ENCODE measurements at regions not wholly inside any gene's neighbourhood (a gene's known extent, or its start where the extent isn't known, plus 50 kb on each side); places are given as distances from the start of the nearest gene placed in this dataset.

- in situ Hi-C loops (cut with MboI) (no loop called here), intact Hi-C loops (cut with micrococcal nuclease) (no loop called here)
- Histone ChIP-seq H3K4me1 (replicated peaks in 1 of 2; ENCODE audit: control insufficient read depth in 2 of 2, insufficient read depth in 2 of 2, low read length in 2 of 2) (no peaks in the 10 kb centered on the region), H3K27me3 (ENCODE audit: control insufficient read depth in 2 of 2, insufficient read depth in 2 of 2, low read length in 2 of 2) (peaks cover 27 to 55% of the 10 kb centered on the region in 2 experiments), H3K79me2 (ENCODE audit: control insufficient read depth, insufficient read depth, low read length) (no peaks in the 10 kb centered on the region), H3K4me3 (no peak overlapping the region), H3K4me2 (ENCODE audit: insufficient read depth, low read length) (no peak overlapping the region), H4K20me1 (replicated peaks; ENCODE audit: control insufficient read depth, insufficient read depth, low read length) (no peaks in the 10 kb centered on the region; the same call in 1 of the 2 replicates), H3K9me3 (replicated peaks; ENCODE audit: control insufficient read depth, insufficient read depth, low read depth, low read length) (no peaks in the 10 kb centered on the region), H2AFZ (ENCODE audit: low read depth, low read length) (no peak overlapping the region), H3K9me1 (ENCODE audit: control insufficient read depth, insufficient read depth, low read length) (no peaks in the 10 kb centered on the region), H3K9ac (ENCODE audit: insufficient read depth in 1 of 2, low read depth in 2 of 2, low read length in 2 of 2) (no peak overlapping the region), H3K27ac (ENCODE audit: extremely low read depth, low read depth, low read length) (no peak overlapping the region), H3K36me3 (ENCODE audit: control insufficient read depth, insufficient read depth, low read length) (no peaks in the 10 kb centered on the region)
- ChIA-PET CTCF (ENCODE audit: low intra/inter-chr PET ratio) (no interaction called here), POLR2A (no interaction called here)
- ATAC-seq (no peak), DNase-seq (ENCODE audit: extremely low read depth in 1 of 4, low spot score in 3 of 4) (no peak), FAIRE-seq (no peak)
- 5% methylated on average over 11 of the region's 11 CpGs for WGBS (ENCODE audit: insufficient coverage, low coverage, missing lambda C conversion rate)
- no TSS peak for BruUV-seq (replicated peaks)
- TF ChIP-seq ZFPM2 (CRISPR knock-in tag; IDR thresholded peaks at IDR 0.05) (no peak), ZNF696 (CRISPR knock-in tag; conservative IDR thresholded peaks at IDR 0.05) (no peak), JUND (IDR thresholded peaks at IDR 0.05; ENCODE audit: borderline replicate concordance, low read depth, low read length) (no peak), JUND (tag; IDR thresholded peaks at IDR 0.05; ENCODE audit: borderline replicate concordance, low read depth, low read length) (no peak), ZNF175 (CRISPR knock-in tag; IDR thresholded peaks at IDR 0.05; ENCODE audit: low read depth) (no peak), SMARCC2 (IDR thresholded peaks at IDR 0.05; ENCODE audit: low read depth) (no peak), THAP7 (CRISPR knock-in tag; IDR thresholded peaks at IDR 0.05) (no peak), ZNF143 (CRISPR knock-in tag; IDR thresholded peaks at IDR 0.05) (no peak), GABPB2 (CRISPR knock-in tag; conservative IDR thresholded peaks at IDR 0.05) (no peak), ZNF280B (CRISPR knock-in tag; IDR thresholded peaks at IDR 0.05) (no peak)
Measured at GRCh38 chr21:36538761-36539160, 58.8 kb upstream of the CLDN14 start.
